IMR-90 (cell line): ENCODE measurements at regions not wholly inside any gene's neighbourhood (a gene's known extent, or its start where the extent isn't known, plus 50 kb on each side); places are given as distances from the start of the nearest gene placed in this dataset.

Experiments
- ATAC-seq: fragments of 200-7000 bp; cut with Tn5 transposase; 2 replicates; pipeline ENCODE4 v1.9.1; 2020; ENCODE audit warnings: low read depth, mild to moderate bottlenecking, moderate library complexity
- BruUV-seq: library from RNA; stranded (reverse); fragments of 400-500 nt; replicated peaks from 2 replicates; lab custom pipeline; 2021; lab: Mats Ljungman, UMichigan
- CTCF ChIA-PET: fragments of 300-600 bp; formaldehyde crosslinking; extraction: SDS; loops from one replicate; lab custom pipeline; 2021; ENCODE audit warnings: antibody characterized with exemption; lab: Yijun Ruan, JAX
- POLR2A ChIA-PET: fragments of 300-600 bp; sonication (Branson Sonifier 250); formaldehyde crosslinking; loops from one replicate; lab custom pipeline; 2022; ENCODE audit warnings: antibody characterized with exemption; ENCODE audit not compliant: unreplicated experiment; lab: Charles Lee
- DNase-seq: peaks from one replicate; pipeline ENCODE4 v3.0.0; 2013
- H2AFZ ChIP-seq: replicated peaks from 2 replicates; pipeline ENCODE3; 2013; ENCODE audit warnings: low read length, mild to moderate bottlenecking; ENCODE audit not compliant: poor library complexity
- H2AK5ac ChIP-seq: 2 replicates; pipeline ENCODE4 v1.6.1; 2013; ENCODE audit warnings: low read depth, low read length, inconsistent platforms
- H2AK9ac ChIP-seq: replicated peaks from 2 replicates; pipeline ENCODE3; 2013; ENCODE audit warnings: mild to moderate bottlenecking, low read depth, low read length, moderate library complexity; ENCODE audit not compliant: poor library complexity
- H2BK120ac ChIP-seq: 2 replicates; pipeline ENCODE4 v1.6.1; 2013; ENCODE audit warnings: low read depth, low read length, inconsistent platforms
- H2BK15ac ChIP-seq: 3 replicates; pipeline ENCODE4 v1.6.1; 2013; ENCODE audit warnings: low read depth, low read length, inconsistent platforms
- H2BK20ac ChIP-seq: 2 replicates; pipeline ENCODE4 v1.6.1; 2013; ENCODE audit warnings: low read depth, mild to moderate bottlenecking, inconsistent platforms, low read length, moderate library complexity
- H2BK5ac ChIP-seq: 2 replicates; pipeline ENCODE4 v1.6.1; 2013; ENCODE audit warnings: mild to moderate bottlenecking, low read depth, low read length, inconsistent platforms; ENCODE audit not compliant: poor library complexity, severe bottlenecking
- H3K14ac ChIP-seq: replicated peaks from 2 replicates; pipeline ENCODE4 v1.6.1; 2013; ENCODE audit warnings: low read depth, low read length, inconsistent platforms
- H3K18ac ChIP-seq: 2 replicates; pipeline ENCODE4 v1.6.1; 2013; ENCODE audit warnings: low read depth, low read length, control low read depth
- H3K23ac ChIP-seq: 2 replicates; pipeline ENCODE4 v1.6.1; 2013; ENCODE audit warnings: low read depth, low read length, inconsistent platforms
- H3K27ac ChIP-seq: 2 replicates; pipeline ENCODE4 v1.5.1; 2013; ENCODE audit warnings: mild to moderate bottlenecking, control low read depth, low read length; ENCODE audit not compliant: insufficient read depth
- H3K27me3 ChIP-seq: 2 replicates; pipeline ENCODE4 v1.6.1; 2013; ENCODE audit warnings: low read length; ENCODE audit not compliant: control insufficient read depth, insufficient read depth
- H3K36me3 ChIP-seq: 2 replicates; pipeline ENCODE4 v1.6.1; 2013; ENCODE audit warnings: low read length, mixed read lengths; ENCODE audit not compliant: control insufficient read depth, insufficient read depth
- H3K4ac ChIP-seq: 2 replicates; pipeline ENCODE4 v1.6.1; 2013; ENCODE audit warnings: low read depth, low read length, inconsistent platforms
- H3K4me1 ChIP-seq: 2 replicates; pipeline ENCODE4 v1.6.1; 2013; ENCODE audit warnings: low read length, mixed read lengths; ENCODE audit not compliant: control insufficient read depth, insufficient read depth
- H3K4me2 ChIP-seq: 2 replicates; pipeline ENCODE4 v1.6.1; 2013; ENCODE audit warnings: low read depth, mild to moderate bottlenecking, control low read depth, low read length, moderate library complexity
- H3K4me3 ChIP-seq: 2 replicates; pipeline ENCODE4 v1.5.1; 2013; ENCODE audit warnings: low read depth, mild to moderate bottlenecking, control low read depth, low read length, moderate library complexity; ENCODE audit not compliant: insufficient read depth
- H3K56ac ChIP-seq: 2 replicates; pipeline ENCODE4 v1.6.1; 2013; ENCODE audit warnings: low read length, inconsistent platforms; ENCODE audit not compliant: insufficient read depth; ENCODE audit errors: extremely low read depth
- H3K79me1 ChIP-seq, 2 experiments: 2 replicates each; pipeline ENCODE4 v1.6.1; 2013; ENCODE audit warnings: low read length in 2 of 2, inconsistent platforms in 1 of 2, low read depth in 1 of 2
- H3K9ac ChIP-seq: 2 replicates; pipeline ENCODE4 v1.6.1; 2013; ENCODE audit warnings: low read depth, low read length, control low read depth
- H3K9me1 ChIP-seq: 2 replicates; pipeline ENCODE4 v1.6.1; 2013; ENCODE audit warnings: low read length, inconsistent platforms; ENCODE audit not compliant: insufficient read depth
- H3K9me3 ChIP-seq: 2 replicates; pipeline ENCODE4 v1.6.1; 2013; ENCODE audit warnings: low read length; ENCODE audit not compliant: control insufficient read depth, insufficient read depth
- H4K20me1 ChIP-seq: 2 replicates; pipeline ENCODE4 v1.6.1; 2013; ENCODE audit warnings: low read length, inconsistent platforms; ENCODE audit not compliant: insufficient read depth
- H4K5ac ChIP-seq: 2 replicates; pipeline ENCODE4 v1.6.1; 2013; ENCODE audit warnings: mild to moderate bottlenecking, low read depth, low read length, control low read depth
- H4K8ac ChIP-seq, 2 experiments: 2 replicates each; pipeline ENCODE4 v1.6.1; 2013; ENCODE audit warnings: low read depth in 2 of 2, low read length in 2 of 2, control low read depth in 1 of 2, inconsistent platforms in 1 of 2
- H4K91ac ChIP-seq: 2 replicates; pipeline ENCODE4 v1.6.1; 2013; ENCODE audit warnings: low read depth, low read length, inconsistent platforms; ENCODE audit not compliant: insufficient read depth
- CEBPB ChIP-seq: IDR thresholded peaks from 2 replicates; pipeline ENCODE4 v1.6.1; 2012; ENCODE audit warnings: low read depth, low read length, improper control_type of control experiment
- CHD1 ChIP-seq: IDR thresholded peaks from 2 replicates; pipeline ENCODE4 v1.6.1; 2012; ENCODE audit warnings: low read depth, low read length, improper control_type of control experiment
- MXI1 ChIP-seq: IDR thresholded peaks from 2 replicates; pipeline ENCODE4 v1.6.1; 2012; ENCODE audit warnings: low read depth, mild to moderate bottlenecking, low read length, moderate library complexity, borderline replicate concordance
- NFE2L2 ChIP-seq: fragments of 150-350 bp; IDR thresholded peaks from 2 replicates; pipeline ENCODE4 v1.6.1; 2016; ENCODE audit warnings: low read depth, mild to moderate bottlenecking, low read length
- RCOR1 ChIP-seq: IDR thresholded peaks from 2 replicates; pipeline ENCODE4 v1.6.1; 2012; ENCODE audit warnings: mild to moderate bottlenecking, low read length, improper control_type of control experiment; ENCODE audit not compliant: insufficient replicate concordance
- SMC3 ChIP-seq: fragments of 150-350 bp; IDR thresholded peaks from 2 replicates; pipeline ENCODE4 v1.6.1; 2016; ENCODE audit warnings: low read depth, mild to moderate bottlenecking, antibody characterized with exemption, low read length, moderate library complexity
- WGBS, 2 experiments: methylation state at CpG; one replicate each; pipeline versions ENCODE4 v1.1.5 to v1.1.7; 2013; ENCODE audit warnings: missing lambda C conversion rate in 2 of 2; ENCODE audit not compliant: insufficient read length in 1 of 2; ENCODE audit errors: extremely low coverage in 2 of 2; 5-methylcytosine and 5-hydroxymethylcytosine counted together
- dilution Hi-C: fragments of 300-500 bp; cut with HindIII; formaldehyde crosslinking; loops from one replicate; pipeline ENCODE4 v1.14.3; 2018; ENCODE audit warnings: low sequenced_read_pairs; ENCODE audit not compliant: unreplicated experiment
- in situ Hi-C: fragments of 300-500 bp; cut with MboI; formaldehyde crosslinking; loops from 3 replicates; pipeline ENCODE4 v1.14.3; 2019; ENCODE audit warnings: low sequenced_read_pairs, inconsistent platforms, mixed read lengths
- intact Hi-C: fragments of 100-400 bp; cut with micrococcal nuclease; formaldehyde crosslinking; loops from 2 replicates; pipeline ENCODE4 v1.10.0; 2022
- TF ChIP-seq, protein P1 (sequence below): fragments of 150-350 bp; IDR thresholded peaks from 2 replicates; pipeline ENCODE4 v1.6.1; 2017; ENCODE audit warnings: mild to moderate bottlenecking, antibody characterized with exemption, low read length, low read depth
- TF ChIP-seq, protein P2 (sequence below): fragments of 150-350 bp; IDR thresholded peaks from 2 replicates; pipeline ENCODE4 v1.6.1; 2016; ENCODE audit warnings: low read depth, mild to moderate bottlenecking, low read length, moderate library complexity, borderline replicate concordance

DNA sequence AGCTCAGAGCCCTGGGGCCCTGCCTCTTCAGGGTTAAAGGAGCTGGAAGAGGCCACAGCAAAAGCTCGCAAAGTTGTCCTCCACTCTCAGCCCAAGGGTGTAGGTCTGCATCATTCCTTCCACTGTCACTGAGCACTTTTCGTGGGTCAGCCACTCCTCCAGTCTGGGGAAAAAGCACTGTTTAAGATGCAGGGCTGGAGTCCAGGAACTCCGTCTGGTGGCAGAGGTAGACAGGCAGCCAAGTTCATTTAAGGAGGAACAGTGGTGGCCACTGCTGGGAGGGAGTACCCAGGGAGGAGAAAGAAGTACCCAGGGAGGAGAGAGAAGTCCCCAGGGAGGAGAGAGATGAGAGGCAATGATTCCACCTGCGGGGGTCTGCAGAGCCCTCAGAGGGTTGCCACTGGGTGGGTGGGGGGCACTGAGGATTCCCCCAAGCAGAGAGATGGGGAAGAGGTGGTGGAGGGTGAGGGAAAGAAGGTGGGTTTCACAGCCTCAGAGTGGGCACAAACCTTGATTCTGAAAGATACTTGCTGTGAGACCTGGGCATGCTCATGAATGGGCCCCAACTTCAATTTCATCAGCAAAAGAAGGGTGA lies 70.0 kb upstream of the B3GAT1 start:
- Histone ChIP-seq H2BK20ac (no peak overlapping the region), H3K9me3 (peaks cover 60% of the 10 kb centered on the region), H3K36me3 (no peaks in the 10 kb centered on the region), H3K9ac (no peak overlapping the region), H4K5ac (no peak overlapping the region), H3K27ac (no peak overlapping the region), H2AK9ac (no peak overlapping the region), H3K4me1 (no peaks in the 10 kb centered on the region), H4K91ac (no peak overlapping the region), H3K18ac (no peak overlapping the region), H2AK5ac (no peak overlapping the region), H3K4me3 (no peak overlapping the region), H3K4me2 (no peak overlapping the region), H3K4ac (no peak overlapping the region), H3K56ac (no peak overlapping the region), H2BK120ac (no peak overlapping the region), H2BK15ac (no peak overlapping the region), H2AFZ (no peak overlapping the region), H4K20me1 (no peaks in the 10 kb centered on the region), H3K14ac (no peak overlapping the region), H4K8ac (no peak overlapping the region), H2BK5ac (no peak overlapping the region), H3K27me3 (no peaks in the 10 kb centered on the region), H3K23ac (no peak overlapping the region), H3K9me1 (no peaks in the 10 kb centered on the region), H3K79me1 (no peaks in the 10 kb centered on the region)
- no peak for TF ChIP-seq CHD1
- TF ChIP-seq, protein P1, sequence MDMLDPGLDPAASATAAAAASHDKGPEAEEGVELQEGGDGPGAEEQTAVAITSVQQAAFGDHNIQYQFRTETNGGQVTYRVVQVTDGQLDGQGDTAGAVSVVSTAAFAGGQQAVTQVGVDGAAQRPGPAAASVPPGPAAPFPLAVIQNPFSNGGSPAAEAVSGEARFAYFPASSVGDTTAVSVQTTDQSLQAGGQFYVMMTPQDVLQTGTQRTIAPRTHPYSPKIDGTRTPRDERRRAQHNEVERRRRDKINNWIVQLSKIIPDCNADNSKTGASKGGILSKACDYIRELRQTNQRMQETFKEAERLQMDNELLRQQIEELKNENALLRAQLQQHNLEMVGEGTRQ, result no peak
- TF ChIP-seq NFE2L2, result no peak
- TF ChIP-seq RCOR1, result no peak
- TF ChIP-seq SMC3, result no peak
- TF ChIP-seq, protein P2, sequence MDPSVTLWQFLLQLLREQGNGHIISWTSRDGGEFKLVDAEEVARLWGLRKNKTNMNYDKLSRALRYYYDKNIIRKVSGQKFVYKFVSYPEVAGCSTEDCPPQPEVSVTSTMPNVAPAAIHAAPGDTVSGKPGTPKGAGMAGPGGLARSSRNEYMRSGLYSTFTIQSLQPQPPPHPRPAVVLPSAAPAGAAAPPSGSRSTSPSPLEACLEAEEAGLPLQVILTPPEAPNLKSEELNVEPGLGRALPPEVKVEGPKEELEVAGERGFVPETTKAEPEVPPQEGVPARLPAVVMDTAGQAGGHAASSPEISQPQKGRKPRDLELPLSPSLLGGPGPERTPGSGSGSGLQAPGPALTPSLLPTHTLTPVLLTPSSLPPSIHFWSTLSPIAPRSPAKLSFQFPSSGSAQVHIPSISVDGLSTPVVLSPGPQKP, result no peak
- TF ChIP-seq MXI1, result no peak
- no peak for TF ChIP-seq CEBPB
- POLR2A ChIA-PET, result no interaction called here
- BruUV-seq, result no TSS peak
- dilution Hi-C loops, result no loop called here
- in situ Hi-C loops, result no loop called here
- DNase-seq, result no peak
- WGBS, 2 experiments, result 17% methylated on average over 1 of the region's 4 CpGs; no CpG with 5 or more reads in 1 of the 2 experiments
- CTCF ChIA-PET, result no interaction called here
- no peak for ATAC-seq
- intact Hi-C loops, result no loop called here
